ENCODE measurements at regions not wholly inside any gene's neighbourhood (a gene's known extent, or its start where the extent isn't known, plus 50 kb on each side); places are given as distances from the start of the nearest gene placed in this dataset.

GRCh38 chr4:152089584-152089983, 328.8 kb upstream of the GATB start:
- no peak overlapping the region for H3K4me3 ChIP-seq
- H3K79me2 ChIP-seq: no peaks in the 10 kb centered on the region
- TF ChIP-seq CTCF (IDR thresholded peaks at IDR 0.05; ENCODE audit: poor library complexity) (no peak), EZH2phosphoT487 (IDR thresholded peaks at IDR 0.05; ENCODE audit: low read depth, severe bottlenecking, unreplicated experiment) (no peak), EZH2 (IDR thresholded peaks at IDR 0.05; ENCODE audit: borderline replicate concordance) (no peak)
- H3K27me3 ChIP-seq: no peaks in the 10 kb centered on the region
- H3K9me3 ChIP-seq (ENCODE audit: low read depth): no peaks in the 10 kb centered on the region
- no peak overlapping the region for H3K4me2 ChIP-seq
- no peaks in the 10 kb centered on the region for H3K36me3 ChIP-seq (replicated peaks; ENCODE audit: insufficient read depth, low read depth)
- H4K20me1 ChIP-seq (ENCODE audit: insufficient read depth, poor library complexity, severe bottlenecking): no peaks in the 10 kb centered on the region
- H3K27ac ChIP-seq: no peak overlapping the region
- 72% methylated on average over 2 of the region's 2 CpGs for WGBS (ENCODE audit: low lambda C conversion rate, missing lambda C conversion rate)
- H3K9me2 ChIP-seq (replicated peaks; ENCODE audit: insufficient read depth): no peaks in the 10 kb centered on the region
- H2AFZ ChIP-seq: no peak overlapping the region
- no peaks in the 10 kb centered on the region for H3K4me1 ChIP-seq (ENCODE audit: insufficient read depth)
- no peak for DNase-seq (ENCODE audit: low spot score)

- Histone ChIP-seq H3K4me2 (no peak overlapping the region), H3K27me3 (no peaks in the 10 kb centered on the region), H2AFZ (no peak overlapping the region), H3K9me3 (ENCODE audit: low read depth) (no peaks in the 10 kb centered on the region), H3K79me2 (no peaks in the 10 kb centered on the region), H3K36me3 (replicated peaks; ENCODE audit: insufficient read depth, low read depth) (no peaks in the 10 kb centered on the region), H3K4me3 (no peak overlapping the region), H3K4me1 (ENCODE audit: insufficient read depth) (no peaks in the 10 kb centered on the region), H3K27ac (no peak overlapping the region), H3K9me2 (replicated peaks; ENCODE audit: insufficient read depth) (no peaks in the 10 kb centered on the region), H4K20me1 (ENCODE audit: insufficient read depth, poor library complexity, severe bottlenecking) (no peaks in the 10 kb centered on the region)
- peak; percentile 58 for DNase-seq (ENCODE audit: low spot score)
- TF ChIP-seq EZH2 (IDR thresholded peaks at IDR 0.05; ENCODE audit: borderline replicate concordance): no peak
- WGBS (ENCODE audit: low lambda C conversion rate, missing lambda C conversion rate): 69% methylated on average over 6 of the region's 6 CpGs
Observed at GRCh38 chr4:152087335-152087734, 326.5 kb upstream of the GATB start.

- WGBS (ENCODE audit: low lambda C conversion rate, missing lambda C conversion rate): 23% methylated on average over 1 of the region's 1 CpG
- Histone ChIP-seq H2AFZ (no peak overlapping the region), H3K4me2 (no peak overlapping the region)
Observed at GRCh38 chr4:152085657-152086056, 324.9 kb upstream of the GATB start.

GRCh38 chr4:152083338-152083737, 322.5 kb upstream of the GATB start:
- no peak for DNase-seq (ENCODE audit: low spot score)
- WGBS (ENCODE audit: low lambda C conversion rate, missing lambda C conversion rate): 81% methylated on average over 6 of the region's 6 CpGs
- no peaks in the 10 kb centered on the region for H3K4me1 ChIP-seq (ENCODE audit: insufficient read depth)

More at GRCh38 chr4:152085657-152086056, 324.9 kb upstream of the GATB start:
- Histone ChIP-seq H3K79me2 (no peaks in the 10 kb centered on the region), H3K36me3 (replicated peaks; ENCODE audit: insufficient read depth, low read depth) (no peaks in the 10 kb centered on the region), H3K9me2 (replicated peaks; ENCODE audit: insufficient read depth) (no peaks in the 10 kb centered on the region), H4K20me1 (ENCODE audit: insufficient read depth, poor library complexity, severe bottlenecking) (no peaks in the 10 kb centered on the region), H3K4me3 (no peak overlapping the region), H3K4me1 (ENCODE audit: insufficient read depth) (no peaks in the 10 kb centered on the region), H3K9me3 (ENCODE audit: low read depth) (no peaks in the 10 kb centered on the region), H3K27ac (no peak overlapping the region), H3K27me3 (no peaks in the 10 kb centered on the region)
- no peak for DNase-seq (ENCODE audit: low spot score)
- no peak for TF ChIP-seq EZH2 (IDR thresholded peaks at IDR 0.05; ENCODE audit: borderline replicate concordance)
- no peak for TF ChIP-seq CTCF (IDR thresholded peaks at IDR 0.05; ENCODE audit: poor library complexity)
- TF ChIP-seq EZH2phosphoT487 (IDR thresholded peaks at IDR 0.05; ENCODE audit: low read depth, severe bottlenecking, unreplicated experiment): no peak

More at GRCh38 chr4:152083338-152083737, 322.5 kb upstream of the GATB start:
- Histone ChIP-seq H3K9me2 (replicated peaks; ENCODE audit: insufficient read depth) (no peaks in the 10 kb centered on the region), H3K79me2 (no peaks in the 10 kb centered on the region), H2AFZ (no peak overlapping the region), H3K27ac (no peak overlapping the region), H3K4me2 (no peak overlapping the region), H4K20me1 (ENCODE audit: insufficient read depth, poor library complexity, severe bottlenecking) (no peaks in the 10 kb centered on the region), H3K4me3 (no peak overlapping the region), H3K36me3 (replicated peaks; ENCODE audit: insufficient read depth, low read depth) (no peaks in the 10 kb centered on the region), H3K9me3 (ENCODE audit: low read depth) (no peaks in the 10 kb centered on the region), H3K27me3 (no peaks in the 10 kb centered on the region)
- TF ChIP-seq CTCF (IDR thresholded peaks at IDR 0.05; ENCODE audit: poor library complexity) (no peak), EZH2phosphoT487 (IDR thresholded peaks at IDR 0.05; ENCODE audit: low read depth, severe bottlenecking, unreplicated experiment) (no peak), EZH2 (IDR thresholded peaks at IDR 0.05; ENCODE audit: borderline replicate concordance) (no peak)

Measured in hepatocyte (in vitro differentiated cells).